Muscle of back (tissue), 3 donors: ENCODE measurements at regions not wholly inside any gene's neighbourhood (a gene's known extent, or its start where the extent isn't known, plus 50 kb on each side); places are given as distances from the start of the nearest gene placed in this dataset.
"Not testable (repeated sequence)": the region's sequence is repeated elsewhere in the genome, so short reads cannot be mapped to it uniquely, and the experiment has no call there.

Experiments
- DNase-seq, 3 donors: peaks; one replicate each; pipeline versions ENCODE4 v3.0.0 to v3.0.0-alpha.2; 2013

DNA sequence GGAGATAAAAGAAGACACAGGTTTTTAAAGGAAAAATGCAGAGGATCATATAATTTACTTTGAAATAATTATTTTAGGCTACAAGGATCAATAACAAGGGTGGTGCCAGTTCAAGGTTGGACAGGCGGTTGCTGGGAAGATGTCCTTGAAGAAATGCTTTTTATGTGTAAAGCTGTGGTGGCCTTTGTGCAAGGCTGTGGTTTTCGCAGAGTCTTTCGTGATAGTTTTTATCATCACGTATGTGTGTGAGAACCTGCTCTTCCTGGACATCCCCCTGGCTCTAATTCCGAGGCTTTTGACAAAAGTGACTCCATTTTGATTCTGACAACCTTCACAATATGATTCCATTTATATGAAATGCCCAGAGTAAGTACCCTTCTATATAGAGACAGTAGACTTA, 85.8 kb upstream of the COG2 start:
- DNase-seq: no peak

- no peak for DNase-seq
Observed at GRCh38 chr1:230555814-230556213, 86.5 kb upstream of the COG2 start.

DNA sequence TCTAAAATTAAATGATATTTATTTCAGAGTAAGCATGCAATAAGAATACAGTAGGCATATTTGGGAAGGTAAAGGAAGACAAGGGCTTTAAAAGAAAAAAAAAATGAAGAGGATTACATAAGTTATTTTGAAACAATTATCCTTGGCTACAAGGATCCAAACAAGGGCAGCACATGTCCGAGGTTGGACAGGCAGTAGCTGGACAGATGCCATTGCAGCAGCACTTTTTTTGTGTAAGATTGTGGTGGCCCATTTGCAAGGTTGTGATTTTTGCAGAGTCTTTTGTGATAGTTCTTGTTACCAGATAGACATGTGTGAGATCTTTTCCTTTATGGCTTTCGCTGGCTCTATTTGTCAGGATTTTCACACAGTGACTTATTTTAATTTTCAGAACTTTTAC, 89.4 kb upstream of the COG2 start:
- no peak for DNase-seq

- DNase-seq: not testable (repeated sequence)
Observed at GRCh38 chr1:230550945-230551344, 91.3 kb upstream of the COG2 start.

- no peak for DNase-seq
Observed at GRCh38 chr1:230550428-230550827, 91.9 kb upstream of the COG2 start.

- DNase-seq: no peak
Observed at GRCh38 chr1:230549625-230550024, 92.7 kb upstream of the COG2 start.

DNA sequence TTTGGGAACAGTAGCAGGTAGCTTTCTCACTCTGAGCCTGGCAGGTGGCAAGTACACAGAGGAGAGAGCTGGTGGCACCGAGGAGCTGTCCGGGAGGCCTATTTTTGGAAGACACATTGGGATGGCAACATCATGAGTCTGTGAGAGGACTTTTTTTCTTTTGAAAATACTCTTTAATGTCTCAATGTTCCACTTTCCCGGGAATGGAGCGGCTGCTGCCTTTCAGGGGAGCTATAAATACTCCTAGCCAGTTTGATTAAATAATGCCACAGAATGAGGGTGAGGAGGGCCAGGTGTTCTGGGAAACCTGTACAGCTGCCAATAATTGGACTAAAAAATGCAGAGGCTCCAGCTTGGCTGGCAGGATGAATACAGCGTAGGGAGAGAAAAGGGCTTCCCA, 93.3 kb upstream of the COG2 start:
- DNase-seq: no peak

- no peak for DNase-seq
Observed at GRCh38 chr1:230548357-230548756, 93.9 kb upstream of the COG2 start.

GRCh38 chr1:230545181-230545580, 97.1 kb upstream of the COG2 start:
- DNase-seq: no peak

GRCh38 chr1:230544758-230545157, 97.5 kb upstream of the COG2 start:
- DNase-seq: no peak

DNA sequence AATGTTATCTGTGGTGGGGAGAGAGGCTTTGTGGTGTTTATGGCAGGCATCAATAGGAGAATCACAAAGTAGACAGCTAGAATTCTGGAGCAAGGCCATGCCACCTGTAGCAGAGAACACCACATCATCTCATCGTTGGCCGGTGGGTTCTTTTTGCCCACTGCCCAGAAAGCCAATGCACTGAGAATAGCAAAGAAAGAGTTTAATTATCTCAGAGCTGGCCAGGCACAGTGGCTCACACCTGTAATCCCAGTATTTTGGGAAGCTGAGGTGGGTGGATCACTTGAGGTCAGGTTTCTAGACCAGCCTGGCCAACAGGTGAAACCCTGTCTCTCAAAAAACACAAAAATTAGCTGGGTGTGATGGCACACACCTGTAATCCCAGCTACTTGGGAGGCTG, 99.2 kb upstream of the COG2 start:
- no peak for DNase-seq

- no peak for DNase-seq
Observed at GRCh38 chr1:230542681-230543080, 99.6 kb upstream of the COG2 start.

GRCh38 chr1:230542054-230542453, 100.2 kb upstream of the COG2 start:
- DNase-seq: peak in 1 of 3 donors; percentile 20

GRCh38 chr1:230541306-230541705, 101.0 kb upstream of the COG2 start:
- no peak for DNase-seq

DNA sequence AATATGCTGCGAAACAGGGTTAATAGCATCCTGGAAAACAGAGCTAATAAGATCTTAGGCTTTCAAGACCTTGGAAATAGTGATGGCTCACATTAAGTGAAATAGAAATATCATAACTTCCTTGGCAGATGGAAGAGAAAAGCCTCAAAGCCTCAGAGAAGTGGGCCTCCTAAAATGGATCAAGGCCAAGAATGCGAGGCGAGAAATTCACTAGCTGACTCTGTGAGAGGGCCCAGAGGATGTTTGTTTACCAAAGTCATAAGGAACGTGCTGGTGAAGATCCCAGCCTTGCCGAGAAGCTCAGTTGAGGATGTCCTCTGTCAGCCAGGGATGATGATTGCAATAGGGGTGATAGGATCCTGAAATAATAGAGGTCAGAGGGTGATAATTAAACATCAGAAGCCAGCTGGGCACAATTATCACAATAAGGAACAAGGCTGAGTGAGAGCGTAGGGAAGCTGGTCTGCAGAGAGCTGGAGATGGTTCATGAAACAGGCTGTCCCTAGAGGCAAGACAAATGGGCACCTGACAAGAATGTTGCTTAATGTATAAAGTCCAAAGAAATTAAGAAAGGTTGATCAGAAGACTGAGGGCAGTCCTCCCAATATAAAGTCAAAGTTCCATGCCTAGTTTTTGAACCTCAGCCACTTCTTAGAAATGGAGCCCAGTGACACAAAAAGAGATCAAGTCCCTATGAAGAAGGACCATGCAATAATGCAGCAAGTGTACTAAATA, 101.7 kb upstream of the COG2 start:
- DNase-seq: peak in 1 of 3 donors; percentile 22

GRCh38 chr1:230537456-230537855, 104.8 kb upstream of the COG2 start:
- no peak for DNase-seq

DNA sequence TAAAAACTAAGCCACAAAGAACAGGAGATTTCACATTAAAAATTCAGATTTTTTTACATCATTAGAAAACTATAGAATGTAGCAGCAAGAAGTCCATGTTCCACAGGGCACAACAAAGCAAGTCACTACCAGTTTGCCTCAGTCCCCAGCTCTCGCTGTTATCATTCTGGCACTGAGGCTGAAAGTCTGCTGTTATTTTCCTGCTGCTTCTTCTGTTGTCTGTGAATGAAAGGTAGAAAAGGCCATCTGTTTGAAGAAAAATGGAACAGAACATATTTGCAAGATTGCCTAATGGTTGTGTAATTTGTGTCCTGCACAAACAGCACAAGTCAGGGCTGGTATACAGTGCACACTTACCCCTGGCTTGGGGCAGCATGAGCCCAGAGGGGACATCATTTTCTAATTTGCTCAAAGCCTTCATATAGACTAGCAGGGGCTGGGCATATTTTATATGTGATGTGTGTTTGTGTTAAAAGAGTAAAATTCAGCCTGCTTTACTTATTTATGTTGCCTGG, 105.6 kb upstream of the COG2 start:
- DNase-seq: no peak

- no peak for DNase-seq
Observed at GRCh38 chr1:230534224-230534623, 108.1 kb upstream of the COG2 start.

GRCh38 chr1:230531103-230531502, 105.0 kb upstream of the PGBD5 start:
- no peak for DNase-seq

DNA sequence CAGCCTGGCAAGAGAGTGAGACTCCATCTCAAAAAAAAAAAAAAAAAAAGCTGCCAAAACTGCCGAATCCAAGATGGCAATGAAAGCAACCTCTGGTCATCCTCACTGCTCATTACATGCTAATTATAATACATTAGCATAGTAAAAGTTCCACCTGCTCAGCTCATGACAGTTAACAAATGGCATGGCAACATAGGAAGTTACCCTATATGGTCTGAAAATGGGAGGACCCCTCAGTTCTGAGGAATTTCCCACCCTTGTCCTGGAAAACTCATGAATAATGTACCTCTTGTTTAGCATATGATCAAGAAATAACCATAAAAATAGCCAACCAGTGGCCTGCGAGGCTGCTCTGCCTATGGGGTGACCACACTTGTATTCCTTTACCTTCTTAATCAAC, 93.1 kb upstream of the PGBD5 start:
- DNase-seq: no peak

DNA sequence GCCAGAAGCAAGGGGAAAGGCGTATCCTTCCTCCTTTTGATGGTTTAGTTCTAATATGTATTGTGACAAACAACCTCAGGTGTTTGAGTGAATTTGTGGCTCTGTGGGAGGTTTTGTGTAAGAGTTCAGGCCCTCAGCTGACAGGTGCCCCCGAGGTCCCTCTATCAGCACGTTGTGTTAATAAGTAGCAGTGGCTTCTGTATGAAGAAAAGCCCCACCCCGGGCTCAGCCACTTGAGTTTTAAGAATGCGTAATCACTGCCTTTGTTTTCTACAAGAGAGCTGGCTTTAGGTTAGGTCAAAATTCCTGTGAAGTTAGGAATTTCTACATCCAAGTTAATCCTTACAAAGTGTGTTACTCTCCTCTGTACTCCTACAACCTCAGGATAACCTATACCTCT, 92.4 kb upstream of the PGBD5 start:
- no peak for DNase-seq

GRCh38 chr1:230517786-230518185, 91.7 kb upstream of the PGBD5 start:
- peak; percentile 36 to 69 (median 53) for DNase-seq

GRCh38 chr1:230517326-230517725, 91.2 kb upstream of the PGBD5 start:
- DNase-seq: no peak

- no peak for DNase-seq
Observed at GRCh38 chr1:230516889-230517288, 90.8 kb upstream of the PGBD5 start.
